ENCODE measurements at regions not wholly inside any gene's neighbourhood (a gene's known extent, or its start where the extent isn't known, plus 50 kb on each side); places are given as distances from the start of the nearest gene placed in this dataset.

DNA sequence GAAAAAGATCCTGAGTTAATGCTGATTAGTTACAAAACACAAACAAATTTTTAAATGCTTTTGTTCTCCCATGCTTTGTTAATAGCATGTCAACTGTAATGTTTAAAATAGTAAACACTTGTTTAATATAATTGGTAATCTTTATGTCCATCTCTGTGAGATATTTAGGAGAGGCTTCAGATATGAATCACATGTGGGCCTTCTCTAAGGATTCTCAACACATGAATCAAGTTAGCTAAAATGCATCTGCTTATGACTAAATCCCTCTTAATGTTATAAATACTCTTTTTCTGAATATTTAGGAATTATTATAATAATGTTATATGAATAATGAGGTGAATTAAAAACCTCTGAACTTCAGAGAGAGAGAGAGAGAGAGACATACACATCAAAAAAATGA is 345.9 kb upstream of the MANEA start:
- Histone ChIP-seq H2BK5ac (ENCODE audit: insufficient read length, low read length) (no peak overlapping the region), H3K23me2 (ENCODE audit: insufficient read length, low read depth, low read length, poor library complexity, severe bottlenecking) (no peaks in the 10 kb centered on the region), H3T11ph (ENCODE audit: low read length) (no peak overlapping the region), H2AFZ (ENCODE audit: low read length) (no peak overlapping the region), H3K9me3 (ENCODE audit: control insufficient read depth, low read depth, low read length) (no peaks in the 10 kb centered on the region), H3K56ac (ENCODE audit: insufficient read length, low read depth, low read length) (no peak overlapping the region), H4K8ac (replicated peaks; ENCODE audit: insufficient read length, low read depth, low read length) (no peak overlapping the region), H3K4me1 (ENCODE audit: insufficient read depth, low read length) (no peaks in the 10 kb centered on the region), H3K79me2 (ENCODE audit: insufficient read depth, low read length) (no peaks in the 10 kb centered on the region), H2BK120ac (ENCODE audit: low read depth, low read length, poor library complexity, severe bottlenecking) (no peak overlapping the region), H3K4ac (ENCODE audit: low read depth, low read length) (no peak overlapping the region), H4K91ac (ENCODE audit: insufficient read length, low read depth, low read length) (no peak overlapping the region), H3K9ac (ENCODE audit: extremely low read depth, insufficient read length, low read length) (no peak overlapping the region), H2BK15ac (ENCODE audit: low read depth, low read length) (no peak overlapping the region), H4K20me1 (ENCODE audit: control insufficient read depth, insufficient read depth, insufficient read length) (no peaks in the 10 kb centered on the region), H3K4me2 (ENCODE audit: insufficient read depth, insufficient read length, low read length) (no peak overlapping the region), H3K14ac (ENCODE audit: insufficient read depth, low read length) (no peak overlapping the region), H2BK12ac (ENCODE audit: insufficient read length, low read depth, low read length) (no peak overlapping the region), H4K5ac (ENCODE audit: insufficient read length, low read depth, low read length) (no peak overlapping the region), H3K18ac (ENCODE audit: insufficient read length, low read depth, low read length) (no peak overlapping the region), H2BK20ac (ENCODE audit: low read depth, low read length, poor library complexity, severe bottlenecking) (no peak overlapping the region), H3K23ac (ENCODE audit: insufficient read length, low read depth, low read length) (no peak overlapping the region), H3K79me1 (ENCODE audit: insufficient read depth, low read depth, low read length, poor library complexity, severe bottlenecking) (no peaks in the 10 kb centered on the region), H3K27me3 (ENCODE audit: insufficient read depth, low read length) (peaks cover 5% of the 10 kb centered on the region; the same call in 1 of the 2 replicates), H3K27ac (ENCODE audit: insufficient read length, low read depth, low read length) (no peak overlapping the region), H2AK5ac (ENCODE audit: insufficient read length, low read length) (no peak overlapping the region)
- H3K9me3 Mint-ChIP-seq, result no peaks in the 10 kb centered on the region
- no peak for DNase-seq
- TF ChIP-seq, protein P1, sequence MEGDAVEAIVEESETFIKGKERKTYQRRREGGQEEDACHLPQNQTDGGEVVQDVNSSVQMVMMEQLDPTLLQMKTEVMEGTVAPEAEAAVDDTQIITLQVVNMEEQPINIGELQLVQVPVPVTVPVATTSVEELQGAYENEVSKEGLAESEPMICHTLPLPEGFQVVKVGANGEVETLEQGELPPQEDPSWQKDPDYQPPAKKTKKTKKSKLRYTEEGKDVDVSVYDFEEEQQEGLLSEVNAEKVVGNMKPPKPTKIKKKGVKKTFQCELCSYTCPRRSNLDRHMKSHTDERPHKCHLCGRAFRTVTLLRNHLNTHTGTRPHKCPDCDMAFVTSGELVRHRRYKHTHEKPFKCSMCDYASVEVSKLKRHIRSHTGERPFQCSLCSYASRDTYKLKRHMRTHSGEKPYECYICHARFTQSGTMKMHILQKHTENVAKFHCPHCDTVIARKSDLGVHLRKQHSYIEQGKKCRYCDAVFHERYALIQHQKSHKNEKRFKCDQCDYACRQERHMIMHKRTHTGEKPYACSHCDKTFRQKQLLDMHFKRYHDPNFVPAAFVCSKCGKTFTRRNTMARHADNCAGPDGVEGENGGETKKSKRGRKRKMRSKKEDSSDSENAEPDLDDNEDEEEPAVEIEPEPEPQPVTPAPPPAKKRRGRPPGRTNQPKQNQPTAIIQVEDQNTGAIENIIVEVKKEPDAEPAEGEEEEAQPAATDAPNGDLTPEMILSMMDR (conservative IDR thresholded peaks at IDR 0.05), result no peak
- peaks cover 4 to 5% of the 10 kb centered on the region in 2 experiments for H3K4me1 Mint-ChIP-seq
- peaks cover 48% of the 10 kb centered on the region for H3K27me3 Mint-ChIP-seq (ENCODE audit: low read depth)
- H3K27ac Mint-ChIP-seq, result no peak overlapping the region
- no peaks in the 10 kb centered on the region for H3K36me3 Mint-ChIP-seq (ENCODE audit: insufficient read depth in 1 of 3, low read depth in 3 of 3)
- H3K4me3 Mint-ChIP-seq, result no peak overlapping the region

All from H9 (cell line).